Heart right ventricle (tissue), 16 donors: ENCODE measurements at regions not wholly inside any gene's neighbourhood (a gene's known extent, or its start where the extent isn't known, plus 50 kb on each side); places are given as distances from the start of the nearest gene placed in this dataset.

Experiments used
- ATAC-seq, 8 donors: fragments of 200-7000 bp; cut with Tn5 transposase; one replicate each; pipeline ENCODE4 v1.9.1; 2020; ENCODE audit warnings: mild to moderate bottlenecking in 8 of 8, moderate library complexity in 8 of 8, moderate number of reproducible peaks in 1 of 8
- DNase-seq, 2 donors: peaks; one replicate each; pipeline ENCODE4 v3.0.0-alpha.2; 2020
- H3K27ac ChIP-seq, 10 donors: fragments of 200-600 bp; sonication (generic) in 2 of 10; one replicate each; pipeline versions ENCODE4 v1.5.0 to v1.8.0; 2020 to 2022; ENCODE audit warnings: mild to moderate bottlenecking in 3 of 10
- H3K27me3 ChIP-seq, 7 donors: fragments of 200-600 bp; one replicate each; pipeline ENCODE4 v1.8.0; 2021 to 2022; ENCODE audit warnings: mild to moderate bottlenecking in 2 of 7
- H3K36me3 ChIP-seq, 9 donors: fragments of 200-600 bp; sonication (generic) in 1 of 9; one replicate each; pipeline versions ENCODE4 v1.5.0 to v1.8.0; 2020 to 2022; ENCODE audit warnings: mild to moderate bottlenecking in 2 of 9
- H3K4me1 ChIP-seq, 9 donors: fragments of 200-600 bp; sonication (generic) in 1 of 9; one replicate each; pipeline versions ENCODE4 v1.5.0 to v1.8.0; 2020 to 2022; ENCODE audit warnings: mild to moderate bottlenecking in 4 of 9
- H3K4me3 ChIP-seq, 10 donors: fragments of 200-600 bp; sonication (generic) in 2 of 10; one replicate each; pipeline versions ENCODE4 v1.5.0 to v1.8.0; 2020 to 2022; ENCODE audit warnings: mild to moderate bottlenecking in 7 of 10, moderate library complexity in 2 of 10
- H3K9me3 ChIP-seq, 11 donors: fragments of 200-600 bp in 10 of 11; sonication (generic) in 2 of 11; one replicate each; pipeline versions ENCODE4 v1.5.0 to v1.8.0; 2013 to 2022; ENCODE audit warnings: mild to moderate bottlenecking in 2 of 11, control low read depth in 1 of 11, moderate library complexity in 1 of 11
- whole genome bisulfite sequencing, 2 donors: extraction: QIAGEN DNeasy Blood & Tissue Kit; methylation state at CpG; one replicate each; pipeline ENCODE4 v1.1.7; 2013; ENCODE audit warnings: inconsistent platforms in 1 of 2; 5-methylcytosine and 5-hydroxymethylcytosine counted together
- intact Hi-C, 10 donors: fragments of 100-400 bp; cut with DNase I; formaldehyde crosslinking; loops; one replicate each; pipeline versions ENCODE4 v1.11.1 to v1.14.2; 2022
- TF ChIP-seq, protein P1 (sequence below), 9 donors: fragments of 200-600 bp; sonication (generic) in 2 of 9; IDR thresholded peaks; one replicate each; pipeline versions ENCODE4 v1.5.0 to v1.8.0; 2021 to 2022; ENCODE audit warnings: antibody characterized with exemption in 9 of 9, mild to moderate bottlenecking in 5 of 9, moderate library complexity in 1 of 9
- donor health status: Arrhythmogenic right ventricular cardiomyopathy.
- donor health status: ischemic (EF 13 %, LVEDD 7.1; RV severe dilation, severe dysfunction).
- donor health status: healthy with polysubstance abuse.
- donor health status: DM: no; HTN: yes; CAD: no.
- donor health status: DM: no; HTN: no; CAD: no.
- donor health status: ischemic (EF 25% LVEDD 6.9; RV normal size, moderate dysfunction).
- donor health status: ischemic (EF 25% LVEDD 5.7; RV mildly dilated, moderate dysfunction).
- donor health status: healthy.
- donor health status: DM: yes; HTN: yes; CAD: no.
- donor health status: Ischemic cardiomyopathy.
- donor health status: ischemic (EF 35%, LVEDD 5.7; RV mildly dilated, moderate dysfunction).
- donor health status: nonischemic (EF 11% LVEDD 7.7; RV severe dilation, severe dysfunction).
- donor health status: DM: yes; HTN: yes; CAD: no.
- donor health status: PGD.
- donor health status: ischemic (EF 29% LVEDD 5.4; RV normal size, mild dysfunction).
- donor health status: nonischemic (EF 23%, LVEDD 6.1; RV moderate dilation, normal function).

DNA sequence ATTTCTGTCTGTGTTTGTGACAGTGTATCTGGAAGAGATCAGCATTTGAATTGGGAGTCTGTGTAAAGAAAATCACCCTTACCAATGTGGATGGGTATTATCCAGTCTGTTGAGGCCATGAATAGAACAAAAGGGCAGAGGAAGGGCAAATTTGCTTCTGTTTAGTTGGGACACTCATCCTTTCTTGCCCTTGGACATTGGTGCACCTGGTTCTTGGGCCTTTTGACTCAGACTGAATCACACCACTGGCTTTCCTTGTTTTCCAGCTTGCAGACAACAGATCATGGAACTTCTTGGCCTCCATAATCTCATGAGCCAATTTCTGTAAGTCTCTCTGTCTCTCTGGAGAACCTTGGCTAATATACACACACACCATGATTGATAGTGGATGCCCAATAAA is 164.4 kb upstream of the SGO1 start:
- ATAC-seq (no peak), DNase-seq (no peak)
- H3K27ac ChIP-seq = no peak overlapping the region
- no peaks in the 10 kb centered on the region for H3K27me3 ChIP-seq
- no peaks in the 10 kb centered on the region for H3K36me3 ChIP-seq
- TF ChIP-seq, protein P1, sequence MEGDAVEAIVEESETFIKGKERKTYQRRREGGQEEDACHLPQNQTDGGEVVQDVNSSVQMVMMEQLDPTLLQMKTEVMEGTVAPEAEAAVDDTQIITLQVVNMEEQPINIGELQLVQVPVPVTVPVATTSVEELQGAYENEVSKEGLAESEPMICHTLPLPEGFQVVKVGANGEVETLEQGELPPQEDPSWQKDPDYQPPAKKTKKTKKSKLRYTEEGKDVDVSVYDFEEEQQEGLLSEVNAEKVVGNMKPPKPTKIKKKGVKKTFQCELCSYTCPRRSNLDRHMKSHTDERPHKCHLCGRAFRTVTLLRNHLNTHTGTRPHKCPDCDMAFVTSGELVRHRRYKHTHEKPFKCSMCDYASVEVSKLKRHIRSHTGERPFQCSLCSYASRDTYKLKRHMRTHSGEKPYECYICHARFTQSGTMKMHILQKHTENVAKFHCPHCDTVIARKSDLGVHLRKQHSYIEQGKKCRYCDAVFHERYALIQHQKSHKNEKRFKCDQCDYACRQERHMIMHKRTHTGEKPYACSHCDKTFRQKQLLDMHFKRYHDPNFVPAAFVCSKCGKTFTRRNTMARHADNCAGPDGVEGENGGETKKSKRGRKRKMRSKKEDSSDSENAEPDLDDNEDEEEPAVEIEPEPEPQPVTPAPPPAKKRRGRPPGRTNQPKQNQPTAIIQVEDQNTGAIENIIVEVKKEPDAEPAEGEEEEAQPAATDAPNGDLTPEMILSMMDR (IDR thresholded peaks at IDR 0.05) = no peak
- no peak overlapping the region for H3K4me3 ChIP-seq
- no peaks in the 10 kb centered on the region for H3K4me1 ChIP-seq
- no peaks in the 10 kb centered on the region for H3K9me3 ChIP-seq
- intact Hi-C loops = no loop called here

- 83 to 95% methylated on average over 2 of the region's 2 CpGs for WGBS, 2 donors
Observed at GRCh38 chr3:20346916-20347315, 160.9 kb upstream of the SGO1 start.

GRCh38 chr3:20346369-20346768 is 160.4 kb upstream of the SGO1 start:
- Histone ChIP-seq H3K27ac (no peak overlapping the region), H3K36me3 (no peaks in the 10 kb centered on the region), H3K4me3 (no peak overlapping the region), H3K9me3 (no peaks in the 10 kb centered on the region), H3K27me3 (no peaks in the 10 kb centered on the region), H3K4me1 (no peaks in the 10 kb centered on the region)
- ATAC-seq (no peak), DNase-seq (no peak)
- 58 to 67% methylated on average over 1 of the region's 1 CpG for WGBS, 2 donors
- TF ChIP-seq, protein P1 (IDR thresholded peaks at IDR 0.05) = no peak
- intact Hi-C loops = loop anchor here in 4 of 10 donors (10.0 kb wide), 4 partner anchors 158 to 1768 kb away; no protein-coding TSS in a partner anchor

More at GRCh38 chr3:20346916-20347315, 160.9 kb upstream of the SGO1 start:
- TF ChIP-seq, protein P1 (IDR thresholded peaks at IDR 0.05) = no peak
- Histone ChIP-seq H3K36me3 (no peaks in the 10 kb centered on the region), H3K4me3 (no peak overlapping the region), H3K27ac (no peak overlapping the region), H3K4me1 (no peaks in the 10 kb centered on the region), H3K9me3 (no peaks in the 10 kb centered on the region), H3K27me3 (no peaks in the 10 kb centered on the region)
- ATAC-seq = no peak
- no peak for DNase-seq
- intact Hi-C loops = loop anchor here in 4 of 10 donors (10.0 kb wide), 4 partner anchors 158 to 1768 kb away; no protein-coding TSS in a partner anchor

DNA sequence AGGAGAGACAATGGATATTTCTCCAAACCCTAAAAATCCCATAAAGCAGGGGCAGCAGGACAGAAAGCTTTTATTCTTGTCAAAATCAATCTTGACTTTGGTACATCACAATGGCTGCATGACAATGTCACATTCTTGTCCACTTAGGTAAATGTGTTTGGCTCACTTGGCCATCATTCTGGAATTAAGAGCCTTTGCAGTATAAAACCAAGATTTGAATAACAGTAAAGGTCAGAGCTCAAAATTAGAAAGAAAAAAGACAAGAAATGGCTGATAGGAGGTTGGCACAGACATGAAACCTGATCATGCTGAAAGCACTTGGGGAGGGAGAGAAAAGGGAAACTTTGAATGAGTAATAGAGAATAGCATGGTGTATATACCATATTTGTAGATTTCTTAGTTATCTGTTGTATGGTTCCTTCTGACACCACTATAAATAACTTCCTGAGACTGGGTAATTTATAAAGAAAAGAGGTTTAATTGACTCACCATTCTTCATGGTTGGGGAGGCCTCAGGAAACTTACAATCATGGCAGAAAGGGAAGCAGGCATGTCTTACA is 158.5 kb upstream of the SGO1 start:
- Histone ChIP-seq H3K27ac (no peak overlapping the region), H3K4me1 (peaks cover 0 to 4% (median 0%) of the 10 kb centered on the region in 9 donors), H3K27me3 (no peaks in the 10 kb centered on the region), H3K9me3 (no peaks in the 10 kb centered on the region), H3K4me3 (no peak overlapping the region), H3K36me3 (no peaks in the 10 kb centered on the region)
- DNase-seq = no peak
- intact Hi-C loops = loop anchor here in 6 of 10 donors (5.0 to 10.0 kb wide), 10 partner anchors 117 to 1770 kb away; no protein-coding TSS in a partner anchor
- no peak for ATAC-seq
- TF ChIP-seq, protein P1 (IDR thresholded peaks at IDR 0.05) = no peak
